Body of pancreas (tissue), 4 donors: ENCODE measurements at regions not wholly inside any gene's neighbourhood (a gene's known extent, or its start where the extent isn't known, plus 50 kb on each side); places are given as distances from the start of the nearest gene placed in this dataset.

Experiments used
- CTCF ChIP-seq, 7 experiments: fragments of 450-650 bp in 4 of 7; fragments of 200-600 bp in 3 of 7; sonication (generic) in 3 of 7; IDR thresholded peaks; one replicate each; pipeline ENCODE4 v1.5.1; 2016 to 2019; ENCODE audit warnings: antibody characterized with exemption in 7 of 7
- POLR2A ChIP-seq, 3 donors: fragments of 450-650 bp; IDR thresholded peaks; one replicate each; pipeline ENCODE4 v1.6.1; 2016; ENCODE audit warnings: antibody characterized with exemption in 3 of 3, mild to moderate bottlenecking in 2 of 3

- TF ChIP-seq CTCF (IDR thresholded peaks at IDR 0.05) = no peak
- no peak for TF ChIP-seq POLR2A (IDR thresholded peaks at IDR 0.05)
Observed at GRCh38 chr11:94676814-94677213, 91.3 kb upstream of the AMOTL1 start.
